ENCODE measurements at regions not wholly inside any gene's neighbourhood (a gene's known extent, or its start where the extent isn't known, plus 50 kb on each side); places are given as distances from the start of the nearest gene placed in this dataset.

- Histone ChIP-seq H3K9me3 (ENCODE audit: control insufficient read depth, insufficient read depth, low read length) (no peaks in the 10 kb centered on the region), H3K36me3 (ENCODE audit: control insufficient read depth, insufficient read depth, low read length) (no peaks in the 10 kb centered on the region), H3K27me3 (ENCODE audit: control insufficient read depth, insufficient read depth, low read length) (no peaks in the 10 kb centered on the region), H3K4me3 (ENCODE audit: low read length) (no peak overlapping the region), H3K27ac (ENCODE audit: low read length) (no peak overlapping the region), H3K4me1 (ENCODE audit: control insufficient read depth, insufficient read depth, low read length) (no peaks in the 10 kb centered on the region)
- DNase-seq (ENCODE audit: low read depth, low spot score): no peak
- no CpG with 5 or more reads among the region's 1 CpG for WGBS (ENCODE audit: insufficient coverage, insufficient read length)
Observed at GRCh38 chr13:66212511-66212910, 1017.6 kb downstream of the PCDH9 start.

DNA sequence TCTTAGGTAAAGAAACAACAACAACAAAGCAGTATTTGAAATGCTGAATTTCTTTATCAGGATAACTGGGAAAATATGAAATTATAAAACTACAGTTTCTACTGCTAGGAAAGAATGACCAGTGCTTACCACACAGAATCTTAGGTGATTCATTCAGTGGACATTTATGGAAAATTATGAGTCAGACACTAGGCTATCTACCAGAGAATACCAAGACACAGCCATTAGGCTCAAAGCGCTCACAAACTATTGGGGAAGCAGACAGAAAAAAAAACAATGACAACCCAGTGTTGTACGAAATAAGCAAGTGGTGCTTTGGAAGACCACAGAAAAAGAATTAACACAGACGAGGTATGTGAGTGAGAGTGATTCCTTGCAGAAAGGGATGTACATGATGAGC is 1019.5 kb downstream of the PCDH9 start:
- no peak for DNase-seq (ENCODE audit: low read depth, low spot score)
- no peaks in the 10 kb centered on the region for H3K4me1 ChIP-seq (ENCODE audit: control insufficient read depth, insufficient read depth, low read length)
- no peaks in the 10 kb centered on the region for H3K36me3 ChIP-seq (ENCODE audit: control insufficient read depth, insufficient read depth, low read length)
- H3K27me3 ChIP-seq (ENCODE audit: control insufficient read depth, insufficient read depth, low read length): no peaks in the 10 kb centered on the region
- H3K27ac ChIP-seq (ENCODE audit: low read length): no peak overlapping the region
- H3K9me3 ChIP-seq (ENCODE audit: control insufficient read depth, insufficient read depth, low read length): no peaks in the 10 kb centered on the region
- WGBS (ENCODE audit: insufficient coverage, insufficient read length): no CpG with 5 or more reads among the region's 3 CpGs
- H3K4me3 ChIP-seq (ENCODE audit: low read length): no peak overlapping the region

- H3K36me3 ChIP-seq (ENCODE audit: control insufficient read depth, insufficient read depth, low read length): no peaks in the 10 kb centered on the region
- no peaks in the 10 kb centered on the region for H3K27me3 ChIP-seq (ENCODE audit: control insufficient read depth, insufficient read depth, low read length)
- WGBS (ENCODE audit: insufficient coverage, insufficient read length): no CpG with 5 or more reads among the region's 3 CpGs
- no peaks in the 10 kb centered on the region for H3K4me1 ChIP-seq (ENCODE audit: control insufficient read depth, insufficient read depth, low read length)
- no peak for DNase-seq (ENCODE audit: low read depth, low spot score)
- H3K27ac ChIP-seq (ENCODE audit: low read length): no peak overlapping the region
- H3K4me3 ChIP-seq (ENCODE audit: low read length): no peak overlapping the region
- H3K9me3 ChIP-seq (ENCODE audit: control insufficient read depth, insufficient read depth, low read length): no peaks in the 10 kb centered on the region
Observed at GRCh38 chr13:66208589-66208988, 1021.5 kb downstream of the PCDH9 start.

DNA sequence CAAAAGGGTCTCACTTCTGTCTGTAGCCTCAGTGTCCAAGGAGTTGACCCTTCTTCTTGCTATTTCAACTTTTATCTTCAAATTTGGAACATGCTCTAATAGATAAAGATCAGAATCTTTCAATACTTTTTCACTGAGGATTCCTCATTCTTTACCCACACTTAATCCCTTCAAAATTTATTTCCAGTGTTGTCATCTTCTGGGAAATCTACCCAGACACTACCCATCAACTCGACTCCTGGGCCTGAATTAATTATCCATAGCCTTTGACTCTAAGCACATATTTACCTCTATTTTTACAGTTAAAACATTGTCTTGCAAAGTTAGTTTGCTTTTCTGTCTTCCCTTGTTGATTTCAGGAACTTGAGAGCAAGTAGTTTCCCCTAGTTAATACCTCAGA is 1022.5 kb downstream of the PCDH9 start:
- Histone ChIP-seq H3K27me3 (ENCODE audit: control insufficient read depth, insufficient read depth, low read length) (no peaks in the 10 kb centered on the region), H3K4me3 (ENCODE audit: low read length) (no peak overlapping the region), H3K9me3 (ENCODE audit: control insufficient read depth, insufficient read depth, low read length) (no peaks in the 10 kb centered on the region), H3K27ac (ENCODE audit: low read length) (no peak overlapping the region), H3K4me1 (ENCODE audit: control insufficient read depth, insufficient read depth, low read length) (no peaks in the 10 kb centered on the region), H3K36me3 (ENCODE audit: control insufficient read depth, insufficient read depth, low read length) (no peaks in the 10 kb centered on the region)
- no peak for DNase-seq (ENCODE audit: low read depth, low spot score)
- WGBS (ENCODE audit: insufficient coverage, insufficient read length): no CpG with 5 or more reads among the region's 1 CpG

- no peaks in the 10 kb centered on the region for H3K36me3 ChIP-seq (ENCODE audit: control insufficient read depth, insufficient read depth, low read length)
- no CpG with 5 or more reads among the region's 2 CpGs for WGBS (ENCODE audit: insufficient coverage, insufficient read length)
- no peak overlapping the region for H3K27ac ChIP-seq (ENCODE audit: low read length)
Observed at GRCh38 chr13:66205807-66206206, 1024.3 kb downstream of the PCDH9 start.

GRCh38 chr13:66200555-66200954 is 1029.6 kb downstream of the PCDH9 start:
- no peak for DNase-seq (ENCODE audit: low read depth, low spot score)

More at GRCh38 chr13:66205807-66206206, 1024.3 kb downstream of the PCDH9 start:
- DNase-seq (ENCODE audit: low read depth, low spot score): no peak
- no peaks in the 10 kb centered on the region for H3K4me1 ChIP-seq (ENCODE audit: control insufficient read depth, insufficient read depth, low read length)
- no peak overlapping the region for H3K4me3 ChIP-seq (ENCODE audit: low read length)
- no peaks in the 10 kb centered on the region for H3K27me3 ChIP-seq (ENCODE audit: control insufficient read depth, insufficient read depth, low read length)
- no peaks in the 10 kb centered on the region for H3K9me3 ChIP-seq (ENCODE audit: control insufficient read depth, insufficient read depth, low read length)

GRCh38 chr13:66195238-66195637 is 1034.9 kb downstream of the PCDH9 start:
- Histone ChIP-seq H3K36me3 (ENCODE audit: control insufficient read depth, insufficient read depth, low read length) (no peaks in the 10 kb centered on the region), H3K4me1 (ENCODE audit: control insufficient read depth, insufficient read depth, low read length) (no peaks in the 10 kb centered on the region), H3K27ac (ENCODE audit: low read length) (no peak overlapping the region), H3K9me3 (ENCODE audit: control insufficient read depth, insufficient read depth, low read length) (no peaks in the 10 kb centered on the region), H3K4me3 (ENCODE audit: low read length) (no peak overlapping the region), H3K27me3 (ENCODE audit: control insufficient read depth, insufficient read depth, low read length) (no peaks in the 10 kb centered on the region)
- no CpG with 5 or more reads among the region's 1 CpG for WGBS (ENCODE audit: insufficient coverage, insufficient read length)
- DNase-seq (ENCODE audit: low read depth, low spot score): no peak

More at GRCh38 chr13:66200555-66200954, 1029.6 kb downstream of the PCDH9 start:
- no peaks in the 10 kb centered on the region for H3K4me1 ChIP-seq (ENCODE audit: control insufficient read depth, insufficient read depth, low read length)
- no peaks in the 10 kb centered on the region for H3K27me3 ChIP-seq (ENCODE audit: control insufficient read depth, insufficient read depth, low read length)
- H3K27ac ChIP-seq (ENCODE audit: low read length): no peak overlapping the region
- no peaks in the 10 kb centered on the region for H3K36me3 ChIP-seq (ENCODE audit: control insufficient read depth, insufficient read depth, low read length)
- H3K4me3 ChIP-seq (ENCODE audit: low read length): no peak overlapping the region
- H3K9me3 ChIP-seq (ENCODE audit: control insufficient read depth, insufficient read depth, low read length): no peaks in the 10 kb centered on the region

GRCh38 chr13:66189986-66190385 is 1040.2 kb downstream of the PCDH9 start:
- H3K9me3 ChIP-seq (ENCODE audit: control insufficient read depth, insufficient read depth, low read length): no peaks in the 10 kb centered on the region
- WGBS (ENCODE audit: insufficient coverage, insufficient read length): no CpG with 5 or more reads among the region's 1 CpG
- no peaks in the 10 kb centered on the region for H3K27me3 ChIP-seq (ENCODE audit: control insufficient read depth, insufficient read depth, low read length)
- no peaks in the 10 kb centered on the region for H3K4me1 ChIP-seq (ENCODE audit: control insufficient read depth, insufficient read depth, low read length)
- H3K4me3 ChIP-seq (ENCODE audit: low read length): no peak overlapping the region
- H3K36me3 ChIP-seq (ENCODE audit: control insufficient read depth, insufficient read depth, low read length): no peaks in the 10 kb centered on the region
- H3K27ac ChIP-seq (ENCODE audit: low read length): no peak overlapping the region
- DNase-seq (ENCODE audit: low read depth, low spot score): no peak

DNA sequence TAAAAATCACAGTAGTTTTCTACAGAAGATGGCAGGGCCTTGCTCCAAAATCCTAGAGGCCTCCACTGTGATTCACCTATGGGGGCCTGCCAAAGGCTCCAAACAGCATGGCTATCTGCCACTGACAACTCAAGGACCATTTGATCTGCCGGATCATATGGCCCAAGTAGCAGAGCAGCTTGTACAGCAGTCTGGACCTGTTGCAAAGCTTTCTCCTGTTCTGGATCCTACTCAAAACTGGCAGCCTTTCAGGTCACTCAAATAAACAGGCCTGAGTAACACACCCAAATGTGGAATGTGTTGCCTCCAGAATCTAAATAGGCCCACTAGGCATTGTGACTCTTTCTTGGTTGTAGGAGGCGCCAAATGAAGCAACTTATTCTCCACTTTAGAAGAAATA is 1049.3 kb downstream of the PCDH9 start:
- Histone ChIP-seq H3K4me3 (ENCODE audit: low read length) (no peak overlapping the region), H3K9me3 (ENCODE audit: control insufficient read depth, insufficient read depth, low read length) (no peaks in the 10 kb centered on the region), H3K27me3 (ENCODE audit: control insufficient read depth, insufficient read depth, low read length) (no peaks in the 10 kb centered on the region), H3K27ac (ENCODE audit: low read length) (no peak overlapping the region), H3K4me1 (ENCODE audit: control insufficient read depth, insufficient read depth, low read length) (no peaks in the 10 kb centered on the region), H3K36me3 (ENCODE audit: control insufficient read depth, insufficient read depth, low read length) (no peaks in the 10 kb centered on the region)
- no peak for DNase-seq (ENCODE audit: low read depth, low spot score)
- no CpG with 5 or more reads among the region's 2 CpGs for WGBS (ENCODE audit: insufficient coverage, insufficient read length)

- no peak for DNase-seq (ENCODE audit: low read depth, low spot score)
- WGBS (ENCODE audit: insufficient coverage, insufficient read length): no CpG with 5 or more reads among the region's 1 CpG
- H3K27ac ChIP-seq (ENCODE audit: low read length): no peak overlapping the region
Observed at GRCh38 chr13:66171920-66172319, 1058.2 kb downstream of the PCDH9 start.

DNA sequence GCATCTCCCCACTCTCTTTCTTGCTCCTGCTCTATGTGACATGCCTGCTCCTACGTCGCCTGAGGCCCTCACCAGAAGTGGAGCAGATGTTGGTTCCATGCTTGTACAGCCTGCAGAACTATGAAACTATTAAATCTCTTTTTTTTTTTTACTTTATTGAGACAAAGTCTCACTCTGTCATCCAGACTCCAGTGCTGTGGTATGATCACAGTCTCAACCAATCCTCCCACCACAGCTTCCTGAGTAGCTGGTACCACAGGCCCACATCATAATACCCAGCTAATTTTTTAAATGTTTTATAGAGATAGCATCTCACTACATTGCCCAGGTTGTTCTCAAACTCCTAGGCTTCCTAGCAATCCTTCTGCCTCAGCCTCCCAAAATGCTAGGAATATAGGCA is 1067.7 kb downstream of the PCDH9 start:
- no peaks in the 10 kb centered on the region for H3K36me3 ChIP-seq (ENCODE audit: control insufficient read depth, insufficient read depth, low read length)
- DNase-seq (ENCODE audit: low read depth, low spot score): no peak
- H3K27ac ChIP-seq (ENCODE audit: low read length): no peak overlapping the region
- no peaks in the 10 kb centered on the region for H3K4me1 ChIP-seq (ENCODE audit: control insufficient read depth, insufficient read depth, low read length)
- H3K4me3 ChIP-seq (ENCODE audit: low read length): no peak overlapping the region
- H3K9me3 ChIP-seq (ENCODE audit: control insufficient read depth, insufficient read depth, low read length): no peaks in the 10 kb centered on the region
- no CpG with 5 or more reads among the region's 2 CpGs for WGBS (ENCODE audit: insufficient coverage, insufficient read length)
- H3K27me3 ChIP-seq (ENCODE audit: control insufficient read depth, insufficient read depth, low read length): no peaks in the 10 kb centered on the region

More at GRCh38 chr13:66171920-66172319, 1058.2 kb downstream of the PCDH9 start:
- H3K4me1 ChIP-seq (ENCODE audit: control insufficient read depth, insufficient read depth, low read length): no peaks in the 10 kb centered on the region
- H3K4me3 ChIP-seq (ENCODE audit: low read length): no peak overlapping the region
- no peaks in the 10 kb centered on the region for H3K9me3 ChIP-seq (ENCODE audit: control insufficient read depth, insufficient read depth, low read length)
- no peaks in the 10 kb centered on the region for H3K27me3 ChIP-seq (ENCODE audit: control insufficient read depth, insufficient read depth, low read length)
- H3K36me3 ChIP-seq (ENCODE audit: control insufficient read depth, insufficient read depth, low read length): no peaks in the 10 kb centered on the region

Measured in iPS DF 6.9 (cell line).